GM21717 (cell line): ENCODE measurements at regions not wholly inside any gene's neighbourhood (a gene's known extent, or its start where the extent isn't known, plus 50 kb on each side); places are given as distances from the start of the nearest gene placed in this dataset.
"Not testable (repeated sequence)": the region's sequence is repeated elsewhere in the genome, so short reads cannot be mapped to it uniquely, and the experiment has no call there.

ENCODE experiments used
- ATAC-seq: cut with Tn5 transposase; IDR thresholded peaks from one replicate; pipeline ENCODE4 v1.9.1; 2021; ENCODE audit warnings: mild to moderate bottlenecking, moderate library complexity; ENCODE audit not compliant: unreplicated experiment

- no peak for ATAC-seq
Measured at GRCh38 chr15:81901319-81901718, 144.5 kb downstream of the MEX3B start.

- ATAC-seq = no peak
Measured at GRCh38 chr15:81899730-81900129, 146.1 kb downstream of the MEX3B start.

- ATAC-seq = no peak
Measured at GRCh38 chr15:81899024-81899423, 146.8 kb downstream of the MEX3B start.

GRCh38 chr15:81897057-81897677, 148.7 kb downstream of the MEX3B start:
- no peak for ATAC-seq

GRCh38 chr15:81896356-81896755, 149.5 kb downstream of the MEX3B start:
- no peak for ATAC-seq

- no peak for ATAC-seq
Measured at GRCh38 chr15:81895723-81896122, 150.1 kb downstream of the MEX3B start.

DNA sequence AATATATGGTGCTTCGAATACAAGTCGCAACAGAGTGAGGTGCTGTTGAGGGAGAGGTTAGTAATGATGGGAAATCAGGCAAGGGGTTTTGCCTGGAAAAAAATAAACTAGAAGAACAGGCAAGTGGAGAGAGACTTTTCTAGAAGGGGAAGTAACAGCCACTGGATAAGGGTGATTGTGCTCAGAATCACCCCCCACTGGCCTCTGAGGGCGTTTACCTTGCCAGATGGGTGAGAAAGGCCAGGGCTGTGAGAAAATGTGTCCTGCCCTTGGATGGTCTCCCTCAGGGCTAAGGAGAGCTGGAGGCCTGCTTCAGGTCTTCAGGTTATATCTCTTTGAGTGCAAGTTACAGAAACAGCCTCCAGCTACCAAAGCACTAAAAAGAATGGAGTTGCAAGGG, 151.8 kb downstream of the MEX3B start:
- no peak for ATAC-seq

DNA sequence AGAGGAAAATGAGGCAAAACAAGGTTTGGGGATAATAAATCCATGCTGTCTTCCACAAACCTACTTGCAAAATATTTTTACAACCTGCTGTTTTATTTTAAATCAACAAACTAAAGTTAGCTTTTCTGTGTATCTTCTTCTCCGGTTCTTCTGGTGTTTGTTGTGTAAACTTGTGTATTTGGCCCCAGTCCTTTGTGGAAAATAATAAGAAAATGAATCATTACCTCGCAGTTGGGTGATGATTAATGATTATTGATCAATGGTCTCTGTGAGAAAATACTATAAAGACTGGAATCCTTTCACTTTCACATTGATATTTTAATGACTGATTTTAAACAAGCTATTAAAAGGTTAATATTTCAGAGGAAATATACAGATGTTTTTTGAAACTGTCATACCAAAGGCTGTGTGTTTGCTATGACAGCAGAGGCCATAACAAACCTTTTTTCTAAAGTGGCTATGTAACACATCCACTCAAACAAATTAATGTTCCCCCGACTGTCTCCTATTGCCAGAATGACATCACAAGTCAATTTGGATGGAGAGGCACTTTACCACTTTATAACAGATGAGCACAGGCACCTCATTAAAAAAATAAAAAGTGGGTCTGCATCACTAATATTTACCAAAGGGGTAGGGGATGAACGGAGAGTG, 152.5 kb downstream of the MEX3B start:
- ATAC-seq = no peak

DNA sequence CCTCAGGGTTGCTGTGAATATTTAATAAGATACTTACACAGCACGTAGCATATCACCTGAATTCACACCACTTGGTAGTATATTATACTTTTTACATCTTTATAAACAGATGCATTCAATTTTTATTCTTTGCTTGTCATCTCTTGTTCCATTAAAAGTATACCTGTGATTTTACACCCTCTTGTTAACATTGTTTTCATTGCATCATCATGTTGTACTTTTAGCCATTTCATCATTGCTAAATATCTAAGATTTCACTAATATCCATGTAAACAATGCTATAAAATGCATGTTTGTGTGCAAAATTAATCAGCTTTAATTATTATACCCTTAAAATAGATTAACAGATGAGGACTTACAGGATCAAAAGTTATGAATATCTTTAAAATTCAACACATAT, 155.3 kb downstream of the MEX3B start:
- no peak for ATAC-seq

DNA sequence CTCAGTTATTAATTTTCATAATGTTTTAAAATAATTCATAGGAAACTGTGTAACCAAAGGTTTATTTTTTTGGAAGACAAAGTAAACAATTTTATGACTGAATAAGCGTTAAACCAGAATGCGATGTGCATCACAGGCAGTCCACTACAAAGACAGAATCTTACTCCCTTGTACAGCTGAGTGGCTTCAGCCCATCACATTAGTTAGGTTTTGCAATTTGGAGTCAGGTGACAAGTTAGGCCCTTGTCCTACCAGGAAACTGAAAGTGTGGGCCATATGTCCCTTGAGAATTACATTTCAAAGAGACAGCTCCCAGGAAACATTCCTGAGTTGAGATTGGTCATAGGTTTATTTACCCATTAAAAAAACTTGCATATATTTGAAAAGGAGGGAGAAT, 156.3 kb downstream of the MEX3B start:
- no peak for ATAC-seq

DNA sequence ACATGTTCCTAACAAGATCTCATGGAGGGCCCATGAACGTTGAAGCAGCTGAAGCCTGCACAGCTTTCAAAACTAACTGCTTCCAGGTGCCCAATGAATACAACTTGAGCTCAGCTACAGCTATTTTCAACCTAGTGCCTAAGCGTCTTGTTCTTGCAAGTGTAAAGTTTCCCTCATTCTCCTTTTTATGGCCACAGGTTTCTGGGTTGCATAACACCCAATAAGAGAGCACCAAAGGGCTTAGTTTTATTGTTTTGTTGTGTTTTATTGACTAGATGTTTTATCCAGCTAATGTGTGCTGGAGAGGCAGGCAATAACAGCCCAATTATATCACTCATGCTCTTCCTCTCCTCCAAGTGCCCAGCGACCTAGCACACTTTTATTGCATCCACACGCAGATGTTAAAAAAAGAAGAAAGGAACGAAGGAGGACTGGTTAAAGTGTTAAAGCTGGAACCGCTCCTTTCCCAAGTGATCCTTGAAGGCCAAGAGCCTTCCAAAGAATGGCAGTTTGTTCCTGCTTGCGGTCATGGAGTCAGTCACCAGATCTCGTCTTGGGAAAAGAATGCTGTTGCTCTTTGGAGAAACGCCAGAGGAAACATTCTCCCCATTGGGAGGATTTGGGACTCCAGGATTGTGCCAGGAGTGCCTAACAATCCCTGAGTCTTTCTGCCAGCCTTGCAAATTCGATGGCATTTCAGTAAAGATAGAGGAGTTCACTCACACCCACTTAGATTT, 156.9 kb downstream of the MEX3B start:
- ATAC-seq = no peak

- no peak for ATAC-seq
Measured at GRCh38 chr15:81887912-81888311, 157.9 kb downstream of the MEX3B start.

DNA sequence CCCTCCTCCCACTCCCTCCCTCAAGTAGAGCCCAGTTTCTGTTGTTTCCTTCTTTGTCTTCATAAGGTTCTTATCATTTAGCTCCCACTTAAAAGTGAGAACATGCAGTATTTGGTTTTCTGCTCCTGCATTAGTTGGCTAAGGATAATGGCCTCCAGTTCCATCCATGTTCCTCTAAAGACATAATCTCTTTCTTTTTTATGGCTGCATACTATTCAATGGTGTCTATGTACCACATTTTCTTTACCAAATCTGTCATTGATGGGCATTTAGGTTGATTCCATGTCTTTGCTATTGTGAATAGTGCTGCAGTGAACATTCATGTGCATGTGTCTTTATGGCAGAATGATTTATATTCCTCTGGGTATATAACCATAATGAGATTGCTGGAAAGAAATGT, 158.6 kb downstream of the MEX3B start:
- not testable (repeated sequence) for ATAC-seq

DNA sequence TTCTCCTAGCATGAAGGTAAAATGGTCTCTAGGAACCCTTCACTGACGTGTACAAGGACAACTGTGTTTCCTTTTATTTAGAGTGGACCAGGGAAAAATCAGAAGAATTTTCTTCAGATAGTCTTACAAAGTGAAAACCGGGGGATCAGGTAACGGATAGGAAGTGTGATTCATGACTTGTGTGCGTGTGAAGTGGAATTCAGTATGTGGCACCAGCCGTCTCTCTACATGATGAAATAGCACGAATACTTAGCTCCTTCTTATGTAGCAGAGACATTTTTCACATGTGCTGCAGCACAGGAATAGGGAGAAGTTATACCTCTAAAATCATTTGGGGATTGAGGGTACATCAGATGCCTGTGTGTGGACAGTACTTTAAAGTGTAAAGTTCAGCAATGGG, 159.2 kb downstream of the MEX3B start:
- ATAC-seq = no peak

- ATAC-seq = no peak
Measured at GRCh38 chr15:81886080-81886479, 159.7 kb downstream of the MEX3B start.

GRCh38 chr15:81885135-81885534, 160.7 kb downstream of the MEX3B start:
- ATAC-seq = no peak

DNA sequence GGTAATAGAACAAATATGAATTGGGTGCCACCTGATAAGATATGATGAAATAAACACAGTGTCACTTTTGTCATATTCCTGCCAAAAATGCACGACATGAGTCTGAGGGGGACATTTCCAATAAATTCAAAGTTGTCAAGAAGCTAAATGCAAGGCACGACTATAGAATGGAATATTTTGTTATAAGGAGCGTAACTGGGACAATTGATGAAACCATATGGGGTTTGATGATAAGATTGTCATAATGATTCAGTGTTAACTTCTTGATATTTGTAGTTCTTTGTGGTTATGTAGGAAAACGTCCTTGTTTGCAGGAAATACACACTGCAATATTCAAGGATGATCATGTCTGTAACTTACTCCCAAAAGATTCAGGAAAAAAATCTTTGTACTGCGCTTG, 163.3 kb downstream of the MEX3B start:
- ATAC-seq = no peak

- ATAC-seq = no peak
Measured at GRCh38 chr15:81880833-81881232, 165.0 kb downstream of the MEX3B start.

DNA sequence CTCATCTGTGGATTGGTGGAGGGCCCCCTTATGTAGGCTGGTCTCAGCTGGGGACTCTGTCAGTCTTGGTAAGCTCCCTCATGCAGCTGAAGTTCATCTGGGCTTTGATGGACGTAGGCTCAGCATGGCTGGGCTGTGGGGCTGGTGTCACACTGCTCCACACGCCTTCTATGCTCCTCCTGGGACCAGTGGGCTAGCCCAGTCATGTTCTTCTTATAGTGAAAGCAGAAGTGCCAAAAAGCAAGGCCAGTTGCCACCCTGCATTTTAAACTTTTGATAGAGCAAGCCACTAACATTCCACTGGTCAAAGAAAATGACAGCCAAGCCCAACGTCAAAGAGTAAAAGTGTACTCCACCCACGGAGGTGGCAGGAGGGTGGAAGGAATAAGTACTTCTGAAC, 165.5 kb downstream of the MEX3B start:
- no peak for ATAC-seq

DNA sequence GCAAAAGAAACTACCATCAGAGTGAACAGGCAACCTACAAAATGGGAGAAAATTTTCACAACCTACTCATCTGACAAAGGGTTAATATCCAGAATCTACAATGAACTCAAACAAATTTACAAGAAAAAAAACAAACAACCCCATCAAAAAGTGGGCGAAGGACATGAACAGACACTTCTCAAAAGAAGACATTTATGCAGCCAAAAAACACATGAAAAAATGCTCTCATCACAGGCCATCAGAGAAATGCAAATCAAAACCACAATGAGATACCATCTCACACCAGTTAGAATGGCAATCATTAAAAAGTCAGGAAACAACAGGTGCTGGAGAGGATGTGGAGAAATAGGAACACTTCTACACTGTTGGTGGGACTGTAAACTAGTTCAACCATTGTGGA, 170.1 kb downstream of the MEX3B start:
- ATAC-seq = not testable (repeated sequence)

DNA sequence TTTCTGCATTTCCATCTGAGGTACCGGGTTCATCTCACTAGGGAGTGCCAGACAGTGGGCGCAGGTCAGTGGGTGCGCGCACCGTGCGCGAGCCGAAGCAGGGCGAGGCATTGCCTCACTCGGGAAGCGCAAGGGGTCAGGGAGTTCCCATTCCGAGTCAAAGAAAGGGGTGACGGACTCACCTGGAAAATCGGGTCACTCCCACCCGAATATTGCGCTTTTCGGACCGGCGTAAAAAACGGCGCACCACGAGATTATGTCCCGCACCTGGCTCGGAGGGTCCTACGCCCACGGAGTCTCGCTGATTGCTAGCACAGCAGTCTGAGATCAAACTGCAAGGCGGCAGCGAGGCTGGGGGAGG, 175.1 kb downstream of the MEX3B start:
- not testable (repeated sequence) for ATAC-seq

DNA sequence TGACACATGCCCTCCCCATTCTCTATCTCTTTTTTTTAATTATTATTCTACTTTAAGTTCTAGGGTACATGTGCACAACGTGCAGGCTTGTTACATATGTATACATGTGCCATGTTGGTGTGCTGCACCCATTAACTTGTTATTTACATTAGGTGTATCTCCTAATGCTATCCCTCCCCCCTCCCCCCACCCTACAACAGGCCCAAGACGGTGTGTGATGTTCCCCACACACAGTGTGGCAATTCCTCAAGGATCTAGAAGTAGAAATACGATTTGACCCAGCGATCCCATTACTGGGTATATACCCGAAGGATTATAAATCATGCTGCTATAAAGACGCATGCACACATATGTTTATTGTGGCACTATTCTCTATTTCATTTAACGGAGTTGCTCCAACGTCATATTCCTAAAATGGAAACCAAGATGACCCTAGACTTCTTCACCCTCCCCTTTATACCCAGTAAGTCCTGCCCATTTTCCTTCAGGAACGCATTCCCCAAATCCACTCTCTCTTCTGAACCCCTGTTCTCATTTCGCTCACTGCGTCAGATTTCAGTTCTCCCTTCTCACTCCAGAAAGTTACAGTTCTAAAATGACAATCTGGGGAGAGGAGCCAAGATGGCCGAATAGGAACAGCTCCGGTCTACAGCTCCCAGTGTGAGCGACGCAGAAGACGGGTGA, 175.6 kb downstream of the MEX3B start:
- ATAC-seq = not testable (repeated sequence)
